ENCODE measurements at regions not wholly inside any gene's neighbourhood (a gene's known extent, or its start where the extent isn't known, plus 50 kb on each side); places are given as distances from the start of the nearest gene placed in this dataset.

DNA sequence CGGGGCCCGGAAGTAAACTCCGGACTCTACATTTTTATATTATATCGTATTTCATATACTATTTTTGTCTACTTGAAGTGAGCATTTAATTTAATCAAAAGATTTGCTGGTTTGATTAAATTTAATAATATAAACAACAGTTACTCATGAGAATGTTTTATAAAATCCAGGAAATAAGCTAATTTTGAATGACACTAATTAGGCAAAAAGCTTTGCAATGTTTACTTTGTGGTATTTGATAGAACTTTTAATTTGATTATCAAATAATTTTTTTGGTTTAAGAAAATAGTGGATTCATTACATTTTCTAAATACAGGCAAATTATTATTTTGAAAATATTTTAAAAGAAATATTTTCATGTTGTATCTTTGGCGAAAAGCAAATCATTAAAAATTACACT lies 900.4 kb upstream of the CDH2 start:
- DNase-seq (ENCODE audit: low spot score): no peak

DNA sequence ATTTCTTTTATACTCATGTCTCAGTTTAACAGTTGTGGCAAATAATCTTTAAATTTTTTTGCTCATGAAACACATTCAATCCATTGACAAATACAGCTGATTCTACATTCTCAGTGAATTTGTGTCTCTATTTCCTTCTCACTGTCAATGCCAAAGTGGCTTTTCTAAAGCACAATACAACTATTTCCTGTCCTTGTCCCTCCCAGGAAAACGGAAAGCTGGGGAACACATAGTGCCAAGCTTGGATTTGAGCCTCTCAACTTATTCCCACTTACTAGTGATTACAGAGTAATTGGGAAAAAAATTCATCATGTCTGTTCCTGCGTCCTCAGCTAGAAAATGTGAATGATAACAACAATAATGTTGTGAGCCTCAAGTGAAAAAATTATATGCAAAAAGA lies 899.7 kb upstream of the CDH2 start:
- DNase-seq (ENCODE audit: low spot score): no peak

DNA sequence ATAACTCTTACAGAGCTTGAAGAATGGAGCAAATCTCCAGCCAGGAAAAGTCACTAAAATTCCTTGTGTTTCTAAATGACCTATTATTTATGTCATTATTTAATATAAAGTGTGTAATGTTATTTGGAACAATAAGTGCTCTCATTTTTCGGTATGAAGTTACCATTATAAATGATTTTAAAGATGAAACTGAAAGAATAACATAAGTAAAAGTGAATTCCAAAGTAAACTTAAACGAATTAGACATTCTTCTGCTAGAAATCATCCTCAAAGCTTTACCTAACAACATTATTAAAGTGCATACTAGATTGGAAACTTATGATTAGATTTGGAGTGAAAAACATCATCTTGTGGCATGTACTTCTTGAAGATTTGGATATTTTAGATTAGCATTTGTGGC lies 897.2 kb upstream of the CDH2 start:
- no peak for DNase-seq (ENCODE audit: low spot score)

DNA sequence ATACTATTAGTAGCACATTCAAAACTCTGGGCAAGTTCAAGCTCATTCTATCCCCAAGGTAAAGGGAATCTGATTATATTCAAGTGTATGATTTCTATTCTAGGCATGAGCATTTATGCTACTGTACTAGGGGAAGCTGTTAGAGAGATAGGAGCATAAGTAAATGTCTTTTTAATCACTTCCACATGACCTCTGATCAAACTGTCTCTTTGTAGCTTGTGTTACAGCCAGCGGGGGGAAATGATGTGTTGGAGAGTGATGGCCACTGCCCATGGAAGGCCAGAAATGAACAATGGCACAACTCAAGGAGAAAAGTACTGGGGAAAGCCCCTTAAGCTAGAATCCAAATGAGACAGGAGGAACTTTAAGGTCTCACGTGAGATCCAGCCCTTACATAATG lies 894.9 kb upstream of the CDH2 start:
- no peak for DNase-seq (ENCODE audit: low spot score)

DNA sequence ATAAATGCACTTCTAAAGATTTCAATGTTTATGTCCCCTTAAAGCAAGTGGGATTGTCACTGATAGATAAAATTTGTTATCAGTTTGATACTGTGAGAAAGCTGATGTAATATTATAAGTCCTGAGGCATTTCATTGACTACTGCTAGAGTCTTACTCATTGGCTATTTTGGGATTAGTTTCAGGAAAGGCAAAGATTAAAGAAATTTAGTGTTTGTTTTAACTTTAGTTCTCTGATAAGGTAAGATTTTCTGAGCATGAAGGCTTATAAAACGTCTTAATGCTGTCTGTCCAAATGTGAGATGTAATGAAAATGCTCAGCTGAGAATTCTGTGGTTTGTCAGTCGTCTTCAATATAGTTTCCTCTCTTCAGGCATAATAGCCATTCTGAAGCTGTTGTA lies 886.4 kb upstream of the CDH2 start:
- DNase-seq (ENCODE audit: low spot score): no peak

DNA sequence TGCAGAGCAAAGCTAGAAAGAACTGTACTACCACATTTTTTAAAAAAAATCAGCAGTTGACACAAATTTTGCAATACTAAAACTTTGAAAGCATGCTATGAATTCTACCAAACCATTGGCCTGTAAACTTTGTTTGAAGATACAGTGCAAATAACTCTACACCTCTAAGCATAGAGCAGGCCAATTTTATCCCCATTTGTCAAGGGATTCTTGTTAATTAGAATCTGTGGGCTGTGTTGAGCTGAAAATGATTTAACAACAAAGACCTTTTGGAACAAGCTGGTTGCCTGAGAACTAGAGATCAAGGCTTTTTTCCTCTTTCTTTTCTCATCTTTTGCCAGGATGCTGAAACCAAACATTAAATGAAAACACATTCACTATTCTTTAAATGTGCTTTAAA lies 886.0 kb upstream of the CDH2 start:
- DNase-seq (ENCODE audit: low spot score): no peak

DNA sequence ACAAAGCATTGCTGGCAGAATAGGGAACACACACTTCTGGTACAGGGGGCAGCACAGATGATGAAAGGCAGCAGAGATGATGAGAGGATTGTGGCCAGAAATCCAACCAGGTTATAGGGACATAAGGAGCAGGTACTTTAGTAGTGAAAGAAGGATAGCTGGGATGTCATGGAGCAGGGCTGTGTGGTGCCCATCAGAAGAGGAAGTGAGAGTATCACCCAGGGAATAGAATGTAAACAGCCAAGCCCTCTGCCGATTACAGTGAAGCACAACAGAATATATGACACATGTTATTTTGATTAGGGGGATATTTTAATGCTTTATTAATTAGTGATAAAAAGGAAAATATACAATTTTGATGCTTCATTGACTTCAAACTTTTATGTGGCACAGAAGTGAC lies 883.4 kb upstream of the CDH2 start:
- no peak for DNase-seq (ENCODE audit: low spot score)

DNA sequence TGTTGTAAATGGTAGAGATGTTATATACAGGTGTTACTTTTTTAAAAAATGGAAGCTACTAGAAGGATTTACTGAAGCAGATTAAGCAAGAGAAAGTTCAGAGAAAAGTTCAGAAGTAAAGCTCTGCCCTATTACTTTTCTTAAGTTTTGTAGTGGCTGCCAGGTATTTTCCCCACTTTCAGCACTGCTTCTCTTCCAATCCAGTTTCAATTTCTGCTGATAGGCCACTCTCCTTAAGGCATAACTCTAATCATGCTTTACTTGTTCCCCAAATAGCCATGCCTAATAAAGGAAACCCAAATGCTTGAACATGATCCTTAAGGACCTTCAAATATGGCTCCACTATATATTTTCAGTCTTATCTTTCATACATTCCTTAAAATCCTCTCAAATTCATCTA lies 880.8 kb upstream of the CDH2 start:
- no peak for DNase-seq (ENCODE audit: low spot score)

DNA sequence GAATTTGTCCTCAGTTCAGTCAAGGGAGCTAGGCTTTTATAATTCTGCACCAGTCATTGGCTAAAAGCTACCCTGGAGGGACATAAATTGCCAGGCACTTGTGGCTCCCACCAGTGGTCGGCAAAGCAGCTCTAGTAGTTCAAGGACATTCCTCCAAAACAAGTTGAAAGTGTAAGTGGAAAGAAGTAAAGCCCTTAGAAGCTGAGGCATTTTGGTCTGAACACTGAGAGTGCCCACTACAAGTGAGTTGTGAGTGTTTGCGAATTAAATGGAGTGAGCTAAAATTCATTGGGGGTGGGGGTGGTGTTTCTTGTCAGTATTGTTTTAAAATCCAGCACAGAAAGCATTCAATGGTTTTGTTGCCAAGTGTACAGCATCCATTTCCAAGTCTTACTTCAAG lies 879.9 kb upstream of the CDH2 start:
- DNase-seq (ENCODE audit: low spot score): no peak

DNA sequence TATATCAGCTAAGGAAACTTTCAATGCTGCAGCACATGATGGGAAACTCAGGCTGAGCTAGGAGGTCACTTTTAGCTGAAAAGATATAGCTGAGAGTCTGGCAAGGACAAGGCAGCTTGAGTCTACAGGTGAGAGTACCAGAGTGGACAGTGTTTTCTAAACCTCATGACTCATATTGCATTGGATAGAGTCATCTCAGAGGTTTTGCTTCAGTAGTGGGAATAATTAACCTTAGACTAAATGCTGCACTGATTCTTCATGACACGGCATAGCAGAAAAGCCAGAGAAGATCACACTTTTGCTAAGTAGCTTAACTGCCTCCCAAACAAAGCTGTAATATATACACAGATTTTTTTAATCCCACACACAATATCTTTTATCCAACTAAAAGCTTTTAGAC lies 865.0 kb upstream of the CDH2 start:
- no peak for DNase-seq (ENCODE audit: low spot score)

DNA sequence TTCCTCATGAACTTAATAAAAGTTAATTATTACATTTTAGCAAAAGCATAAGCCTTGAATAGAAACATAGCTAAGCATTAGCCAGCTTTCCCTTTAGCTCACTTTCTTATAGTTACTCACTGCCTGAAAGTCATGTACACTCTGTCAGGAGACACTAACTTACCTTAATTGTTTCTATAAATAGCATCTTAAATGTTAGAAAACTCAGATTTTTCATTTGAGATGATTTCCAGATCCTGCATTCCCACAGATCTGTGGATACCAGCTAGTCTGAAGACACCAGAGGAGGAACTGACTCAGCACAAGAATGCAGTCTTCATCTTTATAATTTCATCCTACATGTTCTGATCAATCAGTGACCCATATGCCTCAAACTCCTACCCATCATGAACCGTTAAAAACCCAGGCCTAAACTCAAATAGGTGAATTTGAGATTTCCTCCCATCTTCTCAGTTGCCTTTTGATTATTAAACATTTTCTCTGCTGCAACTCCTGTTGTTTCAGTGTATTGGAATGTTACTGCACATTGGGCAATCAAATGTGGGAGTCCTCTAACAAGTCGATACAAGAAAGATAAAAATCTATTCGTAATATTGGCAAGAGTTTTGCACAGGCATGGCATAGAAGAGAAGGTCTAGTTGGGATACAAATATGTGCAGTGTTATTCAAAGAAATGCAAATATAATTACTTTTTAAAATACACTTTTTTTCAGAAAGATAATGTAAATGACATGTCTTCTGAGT lies 857.4 kb upstream of the CDH2 start:
- DNase-seq (ENCODE audit: low spot score): no peak

DNA sequence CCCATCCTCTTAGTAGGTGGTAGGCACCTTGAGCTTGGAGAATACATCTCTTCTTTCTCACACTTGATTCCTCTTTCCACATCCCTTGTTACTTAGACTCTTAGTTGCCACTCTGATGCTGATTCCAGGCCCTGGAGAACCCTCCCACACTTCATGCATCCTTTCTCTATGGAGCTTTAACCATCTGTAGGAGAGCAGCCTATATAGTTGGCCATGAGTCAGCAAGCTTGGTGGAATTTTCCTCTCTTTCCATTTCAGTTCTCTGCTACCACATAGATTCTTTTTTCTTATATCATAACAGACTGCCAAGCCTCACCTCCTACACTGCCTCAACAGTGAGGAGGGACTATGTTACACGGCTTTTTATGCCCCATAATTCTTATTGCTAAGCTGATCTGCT lies 851.6 kb upstream of the CDH2 start:
- DNase-seq (ENCODE audit: low spot score): no peak

DNA sequence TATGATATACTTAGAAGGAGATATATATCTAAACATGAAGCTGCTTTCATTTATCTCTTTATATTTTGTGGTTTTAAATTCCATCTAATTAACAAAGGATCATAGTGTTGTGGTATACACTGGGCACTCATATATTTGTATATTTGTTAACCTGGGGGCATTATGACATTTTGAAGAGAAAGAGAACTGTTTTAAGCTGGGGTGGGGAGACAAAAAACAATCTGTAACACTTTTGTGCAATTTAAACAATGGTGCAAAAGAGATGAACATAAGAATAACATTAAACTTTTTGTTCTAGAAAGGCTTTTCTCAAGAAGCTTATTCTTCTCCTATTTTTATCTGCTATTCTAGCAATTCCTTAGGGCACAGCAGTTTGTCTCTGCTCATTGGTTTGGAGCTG lies 842.0 kb upstream of the CDH2 start:
- no peak for DNase-seq (ENCODE audit: low spot score)

DNA sequence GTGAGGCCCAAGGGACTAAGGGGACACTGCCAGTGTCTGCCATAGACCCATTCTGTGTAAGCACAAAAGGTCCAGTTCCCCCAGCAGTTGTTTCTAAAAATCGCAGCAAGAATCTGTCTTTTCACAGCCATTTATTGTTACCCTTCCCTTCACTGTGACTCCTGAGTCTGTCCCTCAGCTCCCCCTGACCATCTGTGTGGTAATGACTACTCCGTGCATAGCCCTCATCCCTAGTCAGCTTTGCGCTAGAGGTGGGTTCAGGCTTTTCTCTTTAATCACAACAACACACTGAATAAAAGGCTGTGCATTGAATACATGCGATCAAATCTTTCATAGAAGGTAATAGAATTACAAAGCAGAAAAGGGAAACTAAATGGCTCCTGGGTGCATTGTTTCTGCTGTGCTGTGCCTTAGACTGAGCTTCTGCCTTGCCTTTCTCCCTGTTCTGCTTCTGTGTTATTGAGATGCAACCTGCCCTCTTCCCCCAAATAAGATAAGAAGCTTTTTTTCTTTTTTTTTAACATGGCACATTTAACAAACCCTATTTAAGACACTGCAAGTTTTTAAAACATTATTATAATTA lies 836.0 kb upstream of the CDH2 start:
- DNase-seq (ENCODE audit: low spot score): no peak

DNA sequence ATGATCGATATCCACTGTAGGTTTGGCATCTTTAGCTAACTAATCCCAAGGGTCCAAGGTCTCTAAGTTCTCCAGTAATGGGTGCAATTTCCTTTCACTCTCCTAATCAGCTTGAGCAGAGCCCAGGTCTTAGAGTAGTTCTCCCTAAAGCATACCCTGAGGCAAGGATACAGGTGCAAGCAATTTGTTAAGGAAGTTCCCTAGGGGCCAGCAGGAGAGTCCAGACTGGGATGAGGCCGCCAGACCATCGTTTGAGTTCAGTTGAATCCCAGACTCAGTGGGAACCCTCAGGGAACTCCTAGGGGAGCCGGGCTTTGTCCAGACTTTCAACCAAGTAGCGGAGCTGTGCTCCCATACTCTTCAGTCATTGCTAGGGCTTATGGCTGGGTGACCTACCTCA lies 835.4 kb upstream of the CDH2 start:
- no peak for DNase-seq (ENCODE audit: low spot score)

DNA sequence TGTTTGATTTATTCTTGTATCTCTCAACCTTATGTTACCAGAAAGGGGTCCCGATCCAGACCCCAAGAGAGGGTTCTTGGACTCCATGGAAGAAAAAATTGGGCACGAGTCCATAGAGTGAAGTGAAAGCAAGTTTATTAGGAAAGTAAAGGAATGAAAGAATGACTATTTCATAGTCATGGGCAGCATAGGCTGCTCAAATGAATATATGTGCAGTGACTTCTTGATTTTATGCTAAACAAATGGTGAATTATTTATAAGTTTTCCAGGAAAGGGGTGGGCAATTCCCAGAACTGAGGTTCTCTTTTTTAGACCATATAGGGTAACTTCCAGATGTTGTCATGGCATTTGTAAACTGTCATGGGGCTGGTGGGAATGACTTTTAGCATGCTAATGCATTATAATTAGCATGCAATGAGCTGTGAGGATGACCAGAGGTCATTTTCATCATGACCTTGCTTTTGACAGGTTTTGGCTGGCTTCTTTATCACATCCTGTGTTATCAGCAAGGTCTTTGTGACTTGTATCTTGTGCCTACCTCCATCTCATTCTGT lies 832.4 kb upstream of the CDH2 start:
- DNase-seq (ENCODE audit: low spot score): no peak

DNA sequence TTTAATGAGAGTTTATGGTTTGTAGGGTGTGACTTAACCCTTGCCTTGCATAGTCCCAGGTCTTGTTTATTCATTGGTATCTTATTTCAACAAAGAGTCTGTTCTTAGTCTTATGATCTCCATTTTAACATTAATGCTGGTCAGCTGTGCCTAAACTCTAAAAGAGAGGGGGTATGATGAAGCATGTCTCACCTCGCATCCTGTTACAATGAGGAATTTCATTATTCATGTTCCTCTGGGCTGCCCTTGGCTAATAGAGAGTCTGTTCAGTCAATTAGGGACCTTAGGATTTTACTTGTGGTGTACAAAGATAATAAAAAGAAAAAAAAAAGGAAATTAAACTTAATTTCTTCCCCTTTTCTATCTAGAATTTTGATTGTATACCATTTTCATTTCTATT lies 831.9 kb upstream of the CDH2 start:
- DNase-seq (ENCODE audit: low spot score): no peak

DNA sequence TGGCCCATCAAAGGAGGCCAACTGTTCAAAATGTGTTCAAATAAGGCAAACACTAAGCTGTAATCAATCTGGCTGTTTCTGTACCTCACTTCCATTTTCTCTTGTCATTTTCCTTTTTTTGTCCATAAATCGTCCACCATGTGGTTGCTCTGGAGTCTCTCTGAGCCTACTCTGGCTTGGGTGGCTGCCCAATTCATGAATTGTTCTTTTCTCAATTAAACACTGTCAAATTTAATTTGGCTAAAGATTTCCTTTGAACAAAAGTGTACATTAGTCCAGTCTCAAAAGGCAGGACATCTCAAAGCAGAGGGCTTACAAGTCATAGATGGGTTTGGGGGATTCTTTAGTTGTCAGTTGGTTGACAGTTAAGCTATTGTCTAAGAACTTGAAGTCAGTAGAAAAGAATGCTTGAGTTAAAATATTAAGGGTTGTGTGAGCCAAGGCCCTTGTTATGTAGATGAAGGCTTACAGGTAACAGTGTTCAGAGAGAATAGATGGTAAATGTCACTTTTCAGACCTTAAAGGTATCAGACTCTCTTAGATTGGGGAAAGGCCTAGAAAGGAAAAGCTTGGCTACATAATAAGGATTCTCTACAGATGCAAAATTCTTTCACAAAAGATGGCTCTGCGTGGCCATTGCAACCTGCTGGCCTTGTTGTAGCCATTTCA lies 831.2 kb upstream of the CDH2 start:
- no peak for DNase-seq (ENCODE audit: low spot score)

DNA sequence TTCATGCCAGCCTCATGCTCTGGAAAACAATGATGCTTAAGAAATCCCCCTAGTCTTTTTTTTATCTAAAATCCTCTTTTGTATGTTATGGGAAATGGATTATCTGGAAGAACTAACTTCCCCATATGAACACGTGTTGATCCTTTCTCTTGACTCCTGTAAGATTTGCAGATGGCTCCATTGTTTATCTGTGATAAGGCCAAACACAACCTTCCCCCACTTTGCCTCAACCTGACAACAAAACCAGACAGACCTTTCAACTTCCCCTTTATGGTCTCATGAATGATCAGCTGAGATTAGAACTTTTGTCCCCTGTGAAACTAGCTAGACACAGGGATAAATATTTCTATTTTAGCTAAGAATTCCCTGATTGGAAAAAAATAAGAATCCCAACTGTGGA lies 828.0 kb upstream of the CDH2 start:
- no peak for DNase-seq (ENCODE audit: low spot score)

DNA sequence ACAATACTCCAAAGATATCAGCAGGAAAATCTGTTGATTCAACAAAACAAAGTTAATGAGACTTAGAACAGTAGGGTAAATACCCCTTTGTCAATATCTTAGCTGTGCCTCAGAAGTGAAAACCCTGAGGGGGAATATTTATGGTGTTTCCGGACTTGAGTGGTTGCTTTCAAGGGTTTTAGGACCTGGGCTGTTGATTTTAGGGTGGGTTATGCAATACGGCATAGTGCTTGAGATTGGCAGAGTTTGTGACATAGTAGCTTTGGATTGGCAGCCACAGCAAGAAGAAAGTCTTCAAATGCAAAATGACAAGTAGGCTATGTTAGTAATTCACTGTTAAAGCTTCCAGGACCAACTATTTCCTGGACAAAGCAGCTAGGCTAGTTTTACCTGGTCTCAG lies 826.3 kb upstream of the CDH2 start:
- no peak for DNase-seq (ENCODE audit: low spot score)

DNA sequence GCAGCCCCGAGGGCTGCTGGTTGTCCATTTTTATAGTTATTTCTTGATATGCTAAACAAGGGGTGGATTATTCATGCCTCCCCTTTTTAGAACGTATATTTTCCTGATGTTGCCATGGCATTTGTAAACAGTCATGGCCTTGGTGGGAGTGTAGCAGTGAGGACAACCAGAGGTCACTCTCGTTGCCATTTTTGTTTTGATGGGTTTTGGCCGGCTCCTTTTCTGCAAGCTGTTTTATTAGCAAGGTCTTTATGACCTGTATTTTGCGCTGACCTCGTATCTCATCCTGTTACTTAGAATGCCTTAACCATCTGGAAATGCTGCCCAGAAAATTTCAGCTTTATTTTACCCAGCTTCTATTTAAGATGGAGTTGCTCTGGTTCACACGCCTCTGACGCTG lies 825.8 kb upstream of the CDH2 start:
- no peak for DNase-seq (ENCODE audit: low spot score)

DNA sequence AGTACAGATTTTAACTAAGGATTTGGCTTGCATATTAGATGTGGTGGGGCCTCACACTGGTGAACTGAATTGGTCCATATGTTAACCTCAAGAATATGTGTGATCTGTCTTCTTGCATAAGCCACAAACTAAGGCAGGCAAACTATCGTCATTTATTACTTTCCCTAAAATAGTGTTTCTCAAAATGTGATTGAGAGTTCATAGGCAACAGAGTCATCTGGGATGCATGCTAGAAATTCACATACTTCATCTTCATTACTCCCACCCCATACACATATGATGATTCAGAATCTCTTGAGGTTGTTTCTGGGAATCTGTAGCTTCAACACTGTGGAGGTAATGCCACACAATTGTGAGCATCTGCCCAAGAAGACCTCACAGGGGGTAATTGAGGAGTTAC lies 822.8 kb upstream of the CDH2 start:
- DNase-seq (ENCODE audit: low spot score): peak; percentile 9

DNA sequence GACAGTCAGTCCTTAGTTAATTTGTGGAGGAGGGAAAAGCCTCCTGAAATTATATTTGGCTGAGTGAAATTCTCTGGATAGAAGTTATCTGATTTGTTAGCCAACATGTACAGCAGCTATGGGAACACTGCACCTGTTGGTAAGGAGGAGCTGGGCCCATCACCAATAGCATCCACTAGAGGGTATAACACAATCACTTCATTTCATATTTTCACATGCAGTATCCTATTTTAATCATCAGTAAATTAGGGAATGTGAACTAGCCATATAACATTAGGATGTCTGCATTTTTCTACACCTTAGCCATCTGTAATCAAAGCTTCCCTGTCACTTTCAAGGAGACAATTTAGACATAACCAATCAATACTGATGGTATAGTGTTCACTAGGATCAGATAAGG lies 818.4 kb upstream of the CDH2 start:
- DNase-seq (ENCODE audit: low spot score): no peak

DNA sequence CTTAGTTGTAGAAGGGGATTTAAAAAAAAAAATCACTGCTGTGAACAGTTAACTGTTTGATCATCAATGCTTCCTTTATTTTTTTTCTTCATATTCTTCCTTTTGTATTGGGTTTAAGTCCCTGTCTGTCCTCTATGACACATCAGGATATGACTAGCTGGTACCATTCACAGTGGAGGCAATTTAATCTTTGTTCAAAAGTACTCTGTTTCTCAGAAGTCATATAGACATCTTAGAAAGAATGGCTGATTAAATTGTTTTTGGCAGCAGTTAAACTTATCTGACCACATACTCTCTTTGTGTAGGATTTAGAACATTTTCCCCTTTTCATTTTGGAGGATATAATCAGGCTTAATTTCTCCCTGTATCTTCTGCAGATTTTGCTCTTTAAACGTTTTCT lies 807.8 kb upstream of the CDH2 start:
- no peak for DNase-seq (ENCODE audit: low spot score)

All from AG20443 (cell line).